ENCODE measurements at regions not wholly inside any gene's neighbourhood (a gene's known extent, or its start where the extent isn't known, plus 50 kb on each side); places are given as distances from the start of the nearest gene placed in this dataset.

DNA sequence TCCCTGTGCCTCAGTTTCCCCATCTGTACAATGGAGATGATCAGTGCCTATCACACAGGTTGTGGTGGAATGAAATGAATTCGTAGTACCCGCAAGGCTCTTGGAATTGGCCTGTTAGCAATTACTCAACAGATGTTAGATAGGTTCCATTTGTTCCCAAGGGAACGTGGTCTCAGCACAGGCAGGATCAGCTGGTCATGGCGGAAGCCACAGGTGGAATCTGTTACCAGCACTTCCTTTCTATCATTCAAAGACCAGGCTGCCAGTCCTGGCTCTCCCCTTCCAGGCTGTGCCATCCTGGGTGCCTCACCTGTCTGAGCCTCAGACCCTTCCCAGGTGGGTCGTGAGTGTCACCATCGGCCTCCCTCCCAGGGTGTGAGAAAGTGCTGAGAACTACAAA lies 61.5 kb downstream of the FBXO2 start:
- no peak for TF ChIP-seq POLR2A (IDR thresholded peaks at IDR 0.05)
- TF ChIP-seq, protein P1, sequence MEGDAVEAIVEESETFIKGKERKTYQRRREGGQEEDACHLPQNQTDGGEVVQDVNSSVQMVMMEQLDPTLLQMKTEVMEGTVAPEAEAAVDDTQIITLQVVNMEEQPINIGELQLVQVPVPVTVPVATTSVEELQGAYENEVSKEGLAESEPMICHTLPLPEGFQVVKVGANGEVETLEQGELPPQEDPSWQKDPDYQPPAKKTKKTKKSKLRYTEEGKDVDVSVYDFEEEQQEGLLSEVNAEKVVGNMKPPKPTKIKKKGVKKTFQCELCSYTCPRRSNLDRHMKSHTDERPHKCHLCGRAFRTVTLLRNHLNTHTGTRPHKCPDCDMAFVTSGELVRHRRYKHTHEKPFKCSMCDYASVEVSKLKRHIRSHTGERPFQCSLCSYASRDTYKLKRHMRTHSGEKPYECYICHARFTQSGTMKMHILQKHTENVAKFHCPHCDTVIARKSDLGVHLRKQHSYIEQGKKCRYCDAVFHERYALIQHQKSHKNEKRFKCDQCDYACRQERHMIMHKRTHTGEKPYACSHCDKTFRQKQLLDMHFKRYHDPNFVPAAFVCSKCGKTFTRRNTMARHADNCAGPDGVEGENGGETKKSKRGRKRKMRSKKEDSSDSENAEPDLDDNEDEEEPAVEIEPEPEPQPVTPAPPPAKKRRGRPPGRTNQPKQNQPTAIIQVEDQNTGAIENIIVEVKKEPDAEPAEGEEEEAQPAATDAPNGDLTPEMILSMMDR (IDR thresholded peaks at IDR 0.05): no peak

Measured in right lobe of liver (tissue), 4 donors.